Activated CD8-positive, alpha-beta memory T cell treated with anti-CD3 and anti-CD28 coated beads for 36 hours (primary cell): ENCODE measurements at regions not wholly inside any gene's neighbourhood (a gene's known extent, or its start where the extent isn't known, plus 50 kb on each side); places are given as distances from the start of the nearest gene placed in this dataset.

Source experiments
- CTCF ChIA-PET: fragments of 350-600 bp; sonication (Branson Sonifier 250); formaldehyde crosslinking; loops from one replicate; lab custom pipeline; 2021; ENCODE audit warnings: antibody characterized with exemption; lab: Charles Lee
- POLR2A ChIA-PET: fragments of 350-600 bp; sonication (Branson Sonifier 250); formaldehyde crosslinking; loops from one replicate; lab custom pipeline; 2021; ENCODE audit warnings: antibody characterized with exemption; lab: Charles Lee

DNA sequence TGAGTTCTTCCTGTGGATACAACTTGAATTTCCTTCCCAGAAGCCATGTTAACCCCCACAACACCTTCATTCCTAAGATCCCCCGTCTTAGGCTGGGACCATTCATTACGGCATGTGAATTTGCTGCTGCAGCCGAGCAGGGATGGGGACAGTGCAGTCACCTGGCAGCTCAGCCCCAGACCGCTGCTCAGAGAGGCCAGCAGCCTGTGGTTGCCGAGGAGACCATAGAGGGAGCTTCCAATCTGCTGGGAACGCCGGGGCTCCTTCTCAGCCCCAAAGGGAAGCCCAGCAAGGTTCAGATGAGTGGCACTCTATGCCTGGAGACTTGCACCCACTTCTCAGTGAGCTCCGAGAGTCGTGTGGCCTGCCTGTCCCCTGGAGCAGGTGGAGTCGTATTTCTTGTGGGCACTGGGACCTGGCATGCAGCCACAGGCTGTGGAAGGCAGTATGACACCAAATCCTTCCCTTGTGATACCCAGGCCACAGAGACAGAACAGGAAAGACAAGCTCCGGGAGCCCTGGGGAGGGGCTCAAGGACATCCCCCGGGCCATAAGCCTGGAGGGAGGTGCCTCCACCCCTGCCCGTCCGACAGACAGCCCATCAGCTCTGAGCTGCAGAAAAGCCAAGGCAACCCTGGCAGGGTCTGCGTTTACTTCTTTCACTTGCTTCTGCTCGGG, 167.3 kb downstream of the FAM43A start:
- POLR2A ChIA-PET: no interaction called here
- CTCF ChIA-PET: no interaction called here

DNA sequence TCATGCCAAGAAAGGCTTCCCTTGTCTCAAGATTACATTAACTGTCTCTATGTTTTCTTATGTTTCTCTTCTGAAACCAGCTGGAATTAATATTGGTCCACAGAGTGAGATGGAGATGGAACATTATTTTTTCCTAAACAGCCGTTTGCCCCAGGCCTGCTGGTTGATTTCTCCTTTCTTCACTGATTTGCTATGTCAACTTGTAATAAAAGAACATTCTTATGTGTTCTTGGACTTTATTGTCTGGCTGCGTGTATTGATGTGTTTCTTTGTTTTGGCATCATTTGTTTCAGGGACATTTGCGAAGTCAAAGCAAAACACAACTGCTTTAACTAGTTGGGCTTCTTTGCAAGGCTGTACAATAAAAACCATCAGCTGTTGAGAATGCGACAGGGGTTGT, 168.5 kb downstream of the FAM43A start:
- CTCF ChIA-PET: no interaction called here
- POLR2A ChIA-PET: no interaction called here

DNA sequence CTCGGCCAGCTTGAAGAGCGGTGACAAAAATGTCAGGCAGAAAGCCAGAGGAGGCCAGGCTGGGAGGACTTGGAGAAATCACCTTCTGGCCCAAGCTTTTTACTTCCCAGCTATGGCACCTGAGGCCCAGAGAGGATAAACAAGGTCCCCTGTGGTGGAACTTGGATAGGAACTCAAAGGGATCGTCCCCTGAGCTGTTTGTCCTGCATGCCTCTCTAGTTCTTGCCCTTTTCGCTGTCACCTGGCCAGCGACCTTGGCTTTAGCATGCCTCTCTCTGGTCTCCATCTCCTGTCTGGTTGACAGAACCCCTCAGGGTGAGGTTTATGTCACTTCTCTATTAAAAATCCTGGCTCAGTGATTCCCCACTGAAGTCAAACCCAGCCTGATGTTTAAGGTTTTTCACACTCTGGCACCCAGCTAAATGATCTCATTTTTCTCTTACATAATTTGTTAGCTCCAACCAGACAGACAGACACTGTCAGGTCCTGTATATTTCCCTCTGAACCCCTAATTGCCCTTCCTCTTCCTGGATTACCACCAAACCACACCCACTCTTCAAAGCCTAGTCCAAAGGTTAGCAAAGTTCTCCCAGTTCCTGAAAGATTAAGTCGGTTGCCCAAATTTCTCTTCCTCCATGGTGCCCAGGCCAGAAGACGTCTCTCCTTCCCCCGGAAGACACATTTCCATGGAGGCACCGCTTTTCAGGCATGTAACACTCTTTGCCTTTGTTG, 169.1 kb downstream of the FAM43A start:
- ChIA-PET POLR2A (no interaction called here), CTCF (no interaction called here)

DNA sequence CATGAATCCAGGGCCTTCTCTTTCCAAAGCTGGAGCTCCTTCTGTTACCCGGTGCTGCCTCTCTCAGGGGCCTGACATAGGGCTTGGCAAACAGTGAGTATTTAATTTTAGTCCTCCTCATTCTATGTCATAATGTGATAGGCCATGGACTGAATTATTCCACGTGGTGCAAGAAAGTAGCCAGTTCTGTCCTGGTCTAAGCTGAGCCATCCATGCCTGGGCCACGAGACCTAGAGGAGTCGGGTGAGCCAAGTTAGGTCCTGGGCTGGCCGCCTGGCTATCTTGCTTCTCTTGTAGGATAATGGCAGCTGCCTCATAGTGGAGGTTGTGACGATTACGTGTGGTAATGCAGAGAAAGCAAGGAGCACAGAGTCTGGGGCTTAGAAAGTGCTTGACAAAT, 170.6 kb downstream of the FAM43A start:
- POLR2A ChIA-PET: no interaction called here
- CTCF ChIA-PET: no interaction called here

DNA sequence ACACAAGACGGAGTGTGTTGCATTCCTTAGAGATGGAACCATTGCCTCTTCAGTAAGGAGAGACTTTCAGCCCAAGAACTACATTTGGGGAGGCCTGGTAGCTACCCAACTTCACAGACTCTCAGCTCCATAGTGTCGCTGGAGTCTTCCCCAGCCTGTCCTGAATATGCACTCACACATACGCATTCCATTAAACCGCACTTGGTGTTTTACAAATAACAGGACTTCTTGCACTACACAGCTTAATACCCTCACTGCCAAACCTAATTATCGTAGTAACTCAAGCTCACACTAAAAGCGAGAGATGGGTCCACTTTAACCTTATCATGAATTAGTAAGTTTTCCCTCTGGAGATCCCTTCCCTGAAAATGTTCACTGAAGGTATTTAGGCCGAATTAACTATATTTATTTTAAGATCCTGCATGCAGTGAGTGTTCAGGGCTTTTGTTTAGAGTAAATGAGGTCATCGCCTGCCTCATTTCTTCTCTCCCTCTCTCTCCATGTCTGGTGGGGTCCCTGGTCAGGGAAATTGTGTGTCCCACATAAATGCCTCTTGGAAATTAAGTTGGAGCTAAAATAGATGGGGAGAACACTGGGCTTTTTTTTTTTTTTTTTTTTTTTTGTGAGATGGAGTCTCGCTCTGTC, 171.9 kb downstream of the FAM43A start:
- CTCF ChIA-PET: no interaction called here
- POLR2A ChIA-PET: no interaction called here

DNA sequence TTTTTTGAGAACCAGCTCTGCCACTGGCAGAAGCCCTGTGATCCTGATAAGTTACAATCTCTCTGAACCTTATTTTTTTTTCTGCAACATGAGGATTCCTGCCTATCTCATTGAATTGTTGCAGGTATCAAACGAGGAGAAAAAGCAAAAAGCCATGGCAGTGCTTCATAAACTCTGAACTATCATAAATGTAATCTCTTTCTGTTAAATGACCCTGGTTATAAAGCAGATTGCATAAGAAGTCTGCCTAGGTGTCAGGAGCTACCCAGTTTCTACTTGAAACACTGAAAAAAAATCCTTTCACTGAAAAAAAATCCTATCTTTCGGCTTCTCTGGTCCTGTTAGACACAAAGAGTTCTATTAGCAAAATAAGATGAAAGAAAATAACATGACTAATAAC, 172.7 kb downstream of the FAM43A start:
- ChIA-PET POLR2A (no interaction called here), CTCF (no interaction called here)

DNA sequence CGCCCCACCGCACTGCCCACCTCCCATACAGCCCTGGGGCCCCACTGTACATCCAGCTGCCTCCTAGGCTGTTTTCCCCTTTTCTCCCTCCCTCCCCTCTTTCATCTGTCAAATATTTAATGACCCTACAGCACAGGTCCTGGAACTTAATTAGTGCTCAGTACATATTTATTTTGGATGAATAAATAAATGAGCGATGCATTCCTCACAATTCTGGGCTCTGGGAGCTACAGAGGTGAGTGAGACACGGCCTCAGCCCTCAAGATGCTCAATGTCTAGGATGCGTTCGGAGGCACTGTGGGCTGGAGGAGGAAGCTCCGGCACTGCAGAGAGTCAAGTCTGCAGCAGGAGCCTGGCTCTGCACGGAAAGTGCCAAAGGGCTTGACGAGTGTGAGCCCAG, 175.0 kb downstream of the FAM43A start:
- POLR2A ChIA-PET: no interaction called here

DNA sequence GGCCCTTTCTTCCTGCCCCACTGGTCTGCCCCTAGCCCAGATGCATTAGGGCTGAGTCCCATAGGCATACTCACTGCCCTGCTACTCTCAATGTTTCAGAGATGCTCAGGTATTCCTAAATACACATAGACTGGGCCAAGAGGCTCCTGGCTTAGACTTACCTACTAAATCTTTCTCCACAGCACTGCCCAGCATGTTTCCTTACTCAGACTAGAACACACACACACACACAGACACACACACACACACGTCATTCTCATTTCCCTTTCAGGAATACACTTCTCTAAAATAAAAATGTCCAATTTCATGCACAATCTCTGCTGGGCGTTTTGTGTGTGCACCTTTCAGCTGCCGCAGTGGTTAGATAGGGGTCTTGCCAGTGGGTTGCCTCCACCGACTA, 175.7 kb downstream of the FAM43A start:
- ChIA-PET POLR2A (no interaction called here), CTCF (no interaction called here)

More for the DNA sequence above, 175.0 kb downstream of the FAM43A start:
- CTCF ChIA-PET: no interaction called here

DNA sequence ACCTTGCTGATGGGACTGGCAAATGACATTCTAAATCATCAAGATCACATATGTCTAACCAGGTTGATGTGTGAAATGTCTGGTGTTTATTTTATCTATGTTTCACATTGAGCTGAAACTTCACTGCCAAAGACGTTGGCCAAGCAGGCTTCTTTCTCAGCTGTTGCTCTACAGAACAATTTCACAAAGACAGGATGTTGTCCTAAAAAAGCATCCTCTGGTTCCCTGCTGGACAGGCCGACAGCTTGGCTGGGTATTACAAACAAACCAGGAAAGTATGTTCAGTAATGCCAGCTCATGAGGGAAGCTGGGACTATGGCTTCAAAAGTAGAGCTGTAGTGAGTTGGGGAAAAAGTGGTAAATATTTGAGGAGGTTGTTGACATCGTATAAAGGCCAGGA, 179.4 kb downstream of the FAM43A start:
- ChIA-PET CTCF (no interaction called here), POLR2A (no interaction called here)

DNA sequence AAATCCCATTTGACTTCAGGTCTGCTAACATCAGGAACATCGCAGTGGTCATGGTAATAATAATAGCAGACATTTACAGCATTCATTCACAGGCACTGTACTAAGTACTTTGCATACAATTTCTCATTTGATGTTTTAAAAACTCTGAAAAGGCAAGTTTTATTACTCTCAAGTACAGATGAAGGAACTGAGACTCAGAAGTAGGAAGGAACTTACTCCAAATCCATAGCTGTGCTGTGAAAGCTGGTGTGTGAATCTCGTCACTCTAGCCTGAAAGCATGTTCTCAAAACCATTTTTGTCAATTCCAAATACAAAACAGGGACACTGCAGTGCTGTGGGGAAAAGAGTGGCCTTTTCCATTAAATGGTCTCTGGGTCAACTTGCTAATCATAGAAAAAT, 179.9 kb downstream of the FAM43A start:
- CTCF ChIA-PET: no interaction called here
- POLR2A ChIA-PET: no interaction called here

DNA sequence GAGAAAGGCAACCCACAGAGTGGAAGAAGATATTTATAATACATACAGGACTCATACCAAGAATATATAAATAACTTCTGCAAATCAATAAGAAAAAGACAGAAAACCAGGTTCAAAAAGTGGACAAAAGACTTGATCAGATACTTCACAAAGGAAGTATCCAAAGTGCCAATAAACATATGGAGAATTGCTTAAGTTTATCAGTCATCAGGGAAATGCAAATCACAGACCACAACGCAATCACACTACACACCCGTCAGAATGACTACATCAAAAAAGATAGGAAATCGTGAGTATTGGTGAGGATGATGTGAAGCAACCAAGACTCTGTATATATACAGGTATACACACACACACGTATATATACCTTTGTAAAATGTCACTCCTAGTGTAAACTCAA, 180.6 kb downstream of the FAM43A start:
- POLR2A ChIA-PET: no interaction called here
- CTCF ChIA-PET: no interaction called here

DNA sequence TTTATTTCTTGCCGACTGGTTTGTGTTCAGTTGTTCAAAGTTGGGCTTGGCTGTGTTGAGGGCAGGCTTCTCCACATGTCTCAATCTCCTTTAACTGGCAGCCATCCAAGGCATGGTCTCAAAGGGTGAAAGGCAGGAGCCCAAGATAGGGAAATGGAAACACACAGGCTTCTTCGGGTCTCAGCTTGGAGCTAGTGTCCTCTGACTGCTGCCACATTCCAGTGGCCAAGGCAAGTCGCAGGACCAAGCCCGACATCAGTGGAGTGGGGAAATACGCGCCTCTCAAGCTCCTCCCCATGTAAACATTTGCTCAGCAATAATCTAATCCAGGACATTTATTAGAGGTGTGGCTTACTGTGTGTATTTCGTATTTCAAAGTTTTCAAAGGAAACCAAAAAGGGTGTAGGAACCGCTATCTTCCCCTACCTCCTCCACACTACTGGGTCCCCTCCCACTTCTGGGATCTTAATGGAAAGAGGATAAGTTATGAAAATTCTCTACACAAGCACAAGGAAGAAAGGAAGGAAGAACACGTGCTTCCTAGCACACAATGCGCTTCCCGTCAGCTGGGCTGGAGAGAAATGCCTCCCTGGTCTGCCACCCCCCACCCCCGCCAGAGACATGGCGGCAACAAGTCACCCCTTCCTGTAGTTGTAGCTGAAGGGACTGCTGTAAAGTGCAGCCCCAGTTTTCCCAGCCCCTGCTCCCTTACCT, 181.7 kb downstream of the FAM43A start:
- POLR2A ChIA-PET: no interaction called here
- CTCF ChIA-PET: no interaction called here

DNA sequence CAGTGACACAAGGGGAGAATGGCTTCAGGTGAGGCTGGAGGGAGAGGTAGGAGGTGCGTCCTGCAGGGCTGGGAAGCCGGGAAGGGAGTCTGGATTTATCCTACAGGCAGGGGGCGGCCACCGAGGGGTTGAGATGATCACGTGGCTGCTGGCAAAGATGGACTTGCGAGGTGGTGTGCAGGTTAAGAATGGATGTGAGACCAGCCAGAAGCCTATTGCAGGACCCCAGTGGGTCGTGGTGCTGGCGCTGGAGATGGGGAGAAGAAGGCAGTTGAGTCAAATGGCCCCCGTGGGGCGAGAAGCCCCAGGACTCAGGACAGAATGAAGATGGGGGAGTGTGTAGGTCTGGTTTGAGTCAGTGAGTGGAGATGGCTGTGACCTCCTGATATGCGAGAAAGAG, 183.1 kb downstream of the FAM43A start:
- POLR2A ChIA-PET: no interaction called here
- CTCF ChIA-PET: no interaction called here

DNA sequence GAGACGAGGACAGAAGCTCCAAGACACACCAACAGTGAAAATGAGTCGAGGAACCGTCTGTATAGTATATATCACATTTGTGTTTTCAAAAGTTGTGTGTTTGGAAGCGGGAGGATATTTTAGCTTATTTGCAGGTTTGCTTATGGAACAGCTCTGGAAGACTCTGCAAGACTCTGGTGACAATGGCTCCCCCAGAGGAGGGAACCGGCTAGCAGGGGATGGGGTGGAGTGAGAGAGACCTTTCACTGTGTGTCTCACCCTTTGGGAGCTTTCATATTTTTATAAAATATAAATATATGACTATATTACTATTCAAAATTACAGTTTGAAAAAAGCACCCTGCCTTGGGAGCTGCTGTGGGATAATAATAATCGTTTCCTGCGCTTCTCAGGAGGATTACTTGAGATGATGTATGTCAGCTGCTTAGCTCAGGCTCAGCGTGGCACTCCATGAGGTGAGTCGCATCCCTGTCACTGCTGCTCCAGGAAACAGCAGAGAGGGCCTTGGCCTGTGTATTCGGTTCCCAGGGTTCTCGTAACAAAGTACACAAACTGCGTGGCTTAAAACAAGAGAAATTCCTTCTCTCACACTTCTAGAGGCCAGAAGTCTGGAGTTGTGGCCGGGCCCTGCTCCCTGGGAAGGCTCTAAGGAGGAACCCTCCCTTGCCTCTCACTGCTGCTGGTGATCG, 183.9 kb downstream of the FAM43A start:
- POLR2A ChIA-PET: no interaction called here
- CTCF ChIA-PET: no interaction called here

DNA sequence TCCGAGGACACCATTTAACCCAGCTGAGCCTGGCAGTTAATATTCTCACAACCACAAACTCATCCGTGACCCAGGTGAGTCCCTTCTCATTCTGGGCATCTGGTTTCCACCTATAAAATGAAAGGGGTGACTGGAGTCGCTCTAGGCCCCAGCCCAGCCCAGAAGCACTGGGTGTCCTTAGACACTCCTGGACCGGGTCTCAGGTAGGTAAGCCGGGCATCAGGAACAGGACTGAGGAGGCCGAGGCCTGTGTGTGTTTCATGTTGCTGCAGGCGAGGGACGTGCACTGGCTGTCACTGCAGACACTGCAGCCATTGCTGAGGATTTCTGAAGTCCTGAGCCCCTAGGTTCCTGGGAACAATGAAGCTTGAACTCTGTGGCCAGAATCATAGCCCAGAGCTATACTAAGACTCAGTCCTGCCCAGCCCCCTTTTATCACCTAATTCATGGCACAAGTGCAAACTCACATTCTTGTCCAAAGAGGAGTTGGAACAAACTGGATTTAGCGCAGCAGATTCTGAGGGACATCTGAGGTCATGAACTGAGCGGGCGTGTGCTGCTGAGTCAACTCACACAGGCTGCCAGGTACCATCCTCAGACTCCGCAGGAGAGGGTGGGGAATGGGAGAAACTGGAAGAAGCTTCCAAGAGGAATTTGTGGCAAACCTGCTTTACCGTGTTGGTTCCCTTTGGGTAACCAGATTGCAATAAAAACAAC, 184.9 kb downstream of the FAM43A start:
- ChIA-PET POLR2A (no interaction called here), CTCF (no interaction called here)

DNA sequence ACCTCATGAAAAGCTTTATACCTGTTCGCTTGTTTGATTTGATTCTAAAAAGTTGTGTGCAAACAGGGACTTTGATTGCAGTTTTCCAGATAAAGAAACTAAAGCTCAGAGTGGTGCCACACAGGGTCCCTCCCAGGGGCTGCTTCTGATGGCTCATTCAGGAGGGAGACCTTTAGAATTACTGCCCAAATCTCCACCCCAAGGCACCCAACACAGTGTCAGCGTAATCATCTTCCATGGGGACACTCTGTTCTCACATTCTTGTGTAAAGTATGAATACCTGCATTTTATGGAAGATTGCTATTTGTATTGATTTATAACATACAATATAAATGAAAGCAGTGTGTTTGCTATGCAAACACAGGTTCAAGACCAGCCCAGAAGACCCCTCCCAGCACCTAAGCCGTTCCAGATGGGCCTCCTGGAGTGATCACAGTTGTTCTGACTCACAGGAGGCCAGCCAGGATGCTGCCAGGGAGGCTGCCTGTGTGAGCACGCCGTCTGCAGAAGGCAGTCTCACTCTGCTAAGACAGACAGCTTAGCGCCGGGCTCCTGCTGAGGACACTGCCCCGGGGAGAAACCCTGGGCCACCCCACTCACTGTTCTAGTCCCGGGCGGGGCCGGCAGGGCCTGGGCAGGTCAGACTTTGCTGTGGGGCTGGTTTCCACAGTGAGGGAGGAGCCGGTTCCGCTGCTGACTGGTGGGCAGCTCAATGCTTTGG, 185.6 kb downstream of the FAM43A start:
- CTCF ChIA-PET: no interaction called here
- POLR2A ChIA-PET: no interaction called here

DNA sequence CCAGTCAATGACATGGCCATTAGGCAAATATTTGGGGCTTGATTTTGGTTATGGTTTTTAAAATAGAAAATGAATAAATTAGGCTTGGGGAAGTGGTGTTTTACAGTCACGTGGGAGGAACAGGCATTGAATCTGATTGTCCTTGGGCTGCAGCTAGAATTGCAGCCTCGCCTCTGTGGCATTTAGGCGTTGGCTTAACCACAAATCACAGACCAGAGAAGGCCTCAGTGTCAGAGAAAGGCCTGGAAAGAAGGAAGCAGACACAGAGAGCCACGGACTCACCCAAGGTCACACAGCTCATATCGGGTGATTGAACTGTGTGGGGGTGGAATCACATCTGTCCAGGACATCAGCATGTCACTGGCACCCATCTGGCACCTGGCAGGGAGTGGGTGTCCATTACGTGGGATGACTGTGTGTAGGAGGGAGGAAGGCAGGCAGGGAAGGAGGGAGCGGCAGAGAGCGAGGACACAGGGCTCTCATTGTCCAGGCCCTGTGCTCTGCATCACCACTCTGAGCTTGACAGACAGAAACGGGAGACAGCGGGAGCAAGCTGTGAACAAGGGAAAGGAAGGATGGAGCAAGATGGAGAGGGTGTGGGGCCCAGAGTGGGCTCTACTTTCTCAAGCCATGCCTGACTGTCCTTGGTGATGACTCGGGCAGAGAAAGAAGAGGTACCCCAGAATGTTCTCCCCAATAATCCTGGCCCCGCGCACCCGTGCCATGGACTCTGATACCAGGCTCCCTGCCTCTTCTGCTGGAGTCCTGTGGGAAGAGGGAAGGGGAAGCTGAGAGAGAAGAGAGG, 186.4 kb downstream of the FAM43A start:
- CTCF ChIA-PET: no interaction called here
- POLR2A ChIA-PET: no interaction called here

DNA sequence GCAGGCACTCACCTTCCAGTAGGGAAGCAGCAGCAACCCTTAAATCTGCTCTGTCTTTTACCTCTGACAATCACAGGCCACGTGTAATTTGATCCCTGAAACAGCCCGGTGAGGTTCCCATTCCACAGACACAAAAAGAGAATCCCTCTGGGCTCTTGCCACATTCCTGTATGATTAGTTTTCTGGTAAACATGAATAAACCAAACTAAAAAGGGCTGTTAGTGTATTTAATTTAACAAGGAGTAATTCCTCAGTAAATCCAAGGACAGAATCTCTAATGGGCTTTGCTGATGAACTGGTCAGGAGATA, 186.9 kb downstream of the FAM43A start:
- ChIA-PET POLR2A (no interaction called here), CTCF (no interaction called here)
